ENCODE measurements at regions not wholly inside any gene's neighbourhood (a gene's known extent, or its start where the extent isn't known, plus 50 kb on each side); places are given as distances from the start of the nearest gene placed in this dataset.

- H3K36me3 Mint-ChIP-seq (ENCODE audit: insufficient read depth, unreplicated experiment): no peaks in the 10 kb centered on the region
- Histone ChIP-seq H3K4me1 (no peaks in the 10 kb centered on the region), H3K36me3 (ENCODE audit: control insufficient read depth, insufficient read depth, low read length) (no peaks in the 10 kb centered on the region), H3K4me3 (ENCODE audit: low read depth, low read length) (no peak overlapping the region), H3K27me3 (replicated peaks; ENCODE audit: control insufficient read depth, insufficient read depth, low read length) (no peaks in the 10 kb centered on the region), H3K9me3 (no peaks in the 10 kb centered on the region)
- H3K27ac Mint-ChIP-seq (ENCODE audit: unreplicated experiment): no peak overlapping the region
- peaks cover 9% of the 10 kb centered on the region for H3K9me3 Mint-ChIP-seq (ENCODE audit: unreplicated experiment)
- no peak for DNase-seq
- no peak for TF ChIP-seq CTCF (IDR thresholded peaks at IDR 0.05; ENCODE audit: insufficient read depth in 1 of 2, low read depth in 1 of 2, low read length in 1 of 2, severe bottlenecking in 1 of 2, unreplicated experiment in 1 of 2)
- POLR2A ChIA-PET: no interaction called here
- intact Hi-C loops (cut with micrococcal nuclease; ENCODE audit: unreplicated experiment): no loop called here
- no peak overlapping the region for H3K4me3 Mint-ChIP-seq (ENCODE audit: unreplicated experiment)
- CTCF ChIA-PET: no interaction called here
- BruUV-seq (replicated peaks): no TSS peak
- H3K4me1 Mint-ChIP-seq (ENCODE audit: low read depth, unreplicated experiment): no peaks in the 10 kb centered on the region
- peaks cover 4% of the 10 kb centered on the region for H3K27me3 Mint-ChIP-seq (ENCODE audit: insufficient read depth, unreplicated experiment)
Measured at GRCh38 chr11:91851908-91852307, 372.7 kb upstream of the FAT3 start.

DNA sequence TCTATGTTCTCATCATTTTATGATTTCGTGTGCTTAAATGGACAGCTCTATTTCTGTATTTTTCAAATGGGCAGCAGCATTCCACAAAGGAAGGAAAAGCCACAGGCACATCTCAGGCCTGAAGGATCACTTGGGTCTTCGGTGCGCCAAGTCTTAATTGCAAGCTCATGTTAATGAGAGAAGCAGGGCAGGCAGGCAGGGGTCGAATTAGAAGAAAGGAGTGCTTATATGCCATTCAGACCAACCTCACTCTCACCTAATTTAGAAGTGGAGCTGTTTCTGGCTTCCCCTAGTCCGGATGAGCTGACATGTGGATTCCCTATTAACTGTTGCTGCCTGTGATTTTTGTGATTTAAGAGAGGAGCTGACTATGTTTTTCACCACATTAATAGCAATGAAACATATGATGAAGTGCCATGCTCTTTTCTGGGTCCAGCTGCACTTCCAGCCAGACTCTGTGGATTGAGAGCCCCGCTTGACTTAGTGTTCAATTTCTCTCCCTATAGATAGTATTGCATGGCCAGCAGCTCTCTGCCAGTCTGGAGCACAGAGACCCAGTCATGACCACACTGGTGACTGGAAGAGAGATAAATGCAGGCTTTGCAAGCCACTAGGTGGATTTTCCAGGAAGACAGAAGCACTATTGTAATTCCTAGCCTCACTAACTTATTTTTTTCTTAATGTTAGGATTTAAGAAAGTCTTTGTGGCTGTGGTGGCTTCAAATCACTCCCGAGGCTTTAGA is 373.9 kb upstream of the FAT3 start:
- Mint-ChIP-seq H3K27ac (ENCODE audit: unreplicated experiment) (no peak overlapping the region), H3K4me3 (ENCODE audit: unreplicated experiment) (no peak overlapping the region), H3K9me3 (ENCODE audit: unreplicated experiment) (peaks cover 6% of the 10 kb centered on the region), H3K4me1 (ENCODE audit: low read depth, unreplicated experiment) (no peaks in the 10 kb centered on the region), H3K36me3 (ENCODE audit: insufficient read depth, unreplicated experiment) (no peaks in the 10 kb centered on the region), H3K27me3 (ENCODE audit: insufficient read depth, unreplicated experiment) (peaks cover 3% of the 10 kb centered on the region)
- ChIA-PET POLR2A (no interaction called here), CTCF (interaction anchor here (0.9 kb wide), 1 partner anchor 83 kb away, joined by 3 read pairs; no protein-coding TSS in a partner anchor)
- H3K4me1 ChIP-seq: no peaks in the 10 kb centered on the region
- DNase-seq: no peak
- no peak overlapping the region for H3K4me3 ChIP-seq (ENCODE audit: low read depth, low read length)
- BruUV-seq (replicated peaks): no TSS peak
- no peaks in the 10 kb centered on the region for H3K9me3 ChIP-seq
- no peaks in the 10 kb centered on the region for H3K36me3 ChIP-seq (ENCODE audit: control insufficient read depth, insufficient read depth, low read length)
- intact Hi-C loops (cut with micrococcal nuclease; ENCODE audit: unreplicated experiment): no loop called here
- TF ChIP-seq CTCF (IDR thresholded peaks at IDR 0.05; ENCODE audit: insufficient read depth in 1 of 2, low read depth in 1 of 2, low read length in 1 of 2, severe bottlenecking in 1 of 2, unreplicated experiment in 1 of 2): peak in 1 of 2 experiments; percentile 7
- no peaks in the 10 kb centered on the region for H3K27me3 ChIP-seq (replicated peaks; ENCODE audit: control insufficient read depth, insufficient read depth, low read length)

DNA sequence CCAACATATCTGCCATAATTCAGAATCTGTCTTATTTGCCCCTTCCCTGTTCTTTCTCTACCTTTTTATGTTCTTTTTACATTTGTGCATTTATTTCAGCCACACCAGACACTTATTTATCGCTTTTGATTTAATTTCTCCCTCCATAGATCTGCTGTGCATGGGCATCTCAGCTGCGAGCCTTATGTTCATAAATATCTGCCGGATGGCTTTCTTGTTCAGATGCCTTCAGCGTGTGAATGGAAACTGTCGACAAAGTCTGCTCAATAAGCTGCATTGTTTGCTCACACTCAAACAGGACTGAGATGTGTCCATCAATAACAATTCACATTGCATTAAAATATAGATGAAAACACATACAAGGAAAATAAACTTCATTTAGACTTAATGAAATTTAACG is 374.6 kb upstream of the FAT3 start:
- Mint-ChIP-seq H3K27me3 (ENCODE audit: insufficient read depth, unreplicated experiment) (no peaks in the 10 kb centered on the region), H3K27ac (ENCODE audit: unreplicated experiment) (no peak overlapping the region), H3K36me3 (ENCODE audit: insufficient read depth, unreplicated experiment) (no peaks in the 10 kb centered on the region), H3K4me1 (ENCODE audit: low read depth, unreplicated experiment) (no peaks in the 10 kb centered on the region), H3K4me3 (ENCODE audit: unreplicated experiment) (no peak overlapping the region), H3K9me3 (ENCODE audit: unreplicated experiment) (no peaks in the 10 kb centered on the region)
- DNase-seq: no peak
- Histone ChIP-seq H3K27me3 (replicated peaks; ENCODE audit: control insufficient read depth, insufficient read depth, low read length) (no peaks in the 10 kb centered on the region), H3K4me1 (no peaks in the 10 kb centered on the region), H3K36me3 (ENCODE audit: control insufficient read depth, insufficient read depth, low read length) (no peaks in the 10 kb centered on the region), H3K9me3 (no peaks in the 10 kb centered on the region), H3K4me3 (ENCODE audit: low read depth, low read length) (no peak overlapping the region)
- intact Hi-C loops (cut with micrococcal nuclease; ENCODE audit: unreplicated experiment): no loop called here
- CTCF ChIA-PET: interaction anchor here (0.9 kb wide), 1 partner anchor 82 kb away, joined by 3 read pairs; no protein-coding TSS in a partner anchor
- no TSS peak for BruUV-seq (replicated peaks)
- TF ChIP-seq CTCF (IDR thresholded peaks at IDR 0.05; ENCODE audit: insufficient read depth in 1 of 2, low read depth in 1 of 2, low read length in 1 of 2, severe bottlenecking in 1 of 2, unreplicated experiment in 1 of 2): no peak
- POLR2A ChIA-PET: no interaction called here

Measured in Caco-2 (cell line).